OCI-LY7 (cell line): ENCODE measurements at regions not wholly inside any gene's neighbourhood (a gene's known extent, or its start where the extent isn't known, plus 50 kb on each side); places are given as distances from the start of the nearest gene placed in this dataset.

Experiments
- CTCF ChIP-seq: fragments of 200-600 bp; sonication (generic); conservative IDR thresholded peaks from 2 replicates; pipeline ENCODE4 v1.5.1; 2014; ENCODE audit warnings: mild to moderate bottlenecking, antibody characterized with exemption, low read length, moderate library complexity, mixed read lengths
- EZH2phosphoT487 ChIP-seq: fragments of 200-600 bp; sonication (generic); IDR thresholded peaks from 2 replicates; pipeline ENCODE4 v1.6.1; 2018; ENCODE audit warnings: low read depth, borderline replicate concordance, mild to moderate bottlenecking, mixed run types, antibody characterized with exemption, low read length, moderate library complexity, mixed read lengths

- no peak for TF ChIP-seq CTCF
- TF ChIP-seq EZH2phosphoT487: no peak
Measured at GRCh38 chr6:140205795-140206593, 831.5 kb upstream of the CITED2 start.
